ENCODE measurements at regions not wholly inside any gene's neighbourhood (a gene's known extent, or its start where the extent isn't known, plus 50 kb on each side); places are given as distances from the start of the nearest gene placed in this dataset.

- no peak overlapping the region for H2BK5ac ChIP-seq (ENCODE audit: insufficient read length, low read length)
- H4K5ac ChIP-seq (ENCODE audit: insufficient read length, low read depth, low read length): no peak overlapping the region
- H4K20me1 ChIP-seq (ENCODE audit: control insufficient read depth, insufficient read depth, insufficient read length): no peaks in the 10 kb centered on the region
- no peak overlapping the region for H3K23ac ChIP-seq (ENCODE audit: insufficient read length, low read depth, low read length)
- H3K23me2 ChIP-seq (ENCODE audit: insufficient read length, low read depth, low read length, poor library complexity, severe bottlenecking): no peaks in the 10 kb centered on the region
- H3T11ph ChIP-seq (ENCODE audit: low read length): no peak overlapping the region
- no peak overlapping the region for H2BK20ac ChIP-seq (ENCODE audit: low read depth, low read length, poor library complexity, severe bottlenecking)
- H2BK12ac ChIP-seq (ENCODE audit: insufficient read length, low read depth, low read length): no peak overlapping the region
- no peaks in the 10 kb centered on the region for H3K9me3 ChIP-seq (ENCODE audit: control insufficient read depth, low read depth, low read length)
- H3K79me1 ChIP-seq (ENCODE audit: insufficient read depth, low read depth, low read length, poor library complexity, severe bottlenecking): no peaks in the 10 kb centered on the region
- no peak overlapping the region for H3K9ac ChIP-seq (ENCODE audit: extremely low read depth, insufficient read length, low read length)
- H3K27me3 Mint-ChIP-seq (ENCODE audit: low read depth): no peaks in the 10 kb centered on the region
- H3K9me3 Mint-ChIP-seq: no peaks in the 10 kb centered on the region
- H3K4ac ChIP-seq (ENCODE audit: low read depth, low read length): no peak overlapping the region
- no peak overlapping the region for H2BK15ac ChIP-seq (ENCODE audit: low read depth, low read length)
- no peaks in the 10 kb centered on the region for H3K79me2 ChIP-seq (ENCODE audit: insufficient read depth, low read length)
- no peak overlapping the region for H3K4me2 ChIP-seq (ENCODE audit: insufficient read depth, insufficient read length, low read length)
- H3K4me3 Mint-ChIP-seq: no peak overlapping the region
- no peak overlapping the region for H3K56ac ChIP-seq (ENCODE audit: insufficient read length, low read depth, low read length)
- DNase-seq: no peak
- no peak for TF ChIP-seq CTCF (conservative IDR thresholded peaks at IDR 0.05)
- H3K36me3 Mint-ChIP-seq (ENCODE audit: insufficient read depth in 1 of 3, low read depth in 3 of 3): no peaks in the 10 kb centered on the region
- no CpG with 5 or more reads among the region's 11 CpGs for WGBS (ENCODE audit: extremely low coverage, insufficient read length, low lambda C conversion rate)
- H3K4me1 ChIP-seq (ENCODE audit: insufficient read depth, low read length): no peaks in the 10 kb centered on the region
- no peak overlapping the region for H4K91ac ChIP-seq (ENCODE audit: insufficient read length, low read depth, low read length)
- H4K8ac ChIP-seq (replicated peaks; ENCODE audit: insufficient read length, low read depth, low read length): no peak overlapping the region
- no peak overlapping the region for H2BK120ac ChIP-seq (ENCODE audit: low read depth, low read length, poor library complexity, severe bottlenecking)
- H3K27ac Mint-ChIP-seq: no peak overlapping the region
- H3K27ac ChIP-seq (ENCODE audit: insufficient read length, low read depth, low read length): no peak overlapping the region
- no peaks in the 10 kb centered on the region for H3K27me3 ChIP-seq (ENCODE audit: insufficient read depth, low read length)
- no peak overlapping the region for H3K18ac ChIP-seq (ENCODE audit: insufficient read length, low read depth, low read length)
- no peak overlapping the region for H2AFZ ChIP-seq (ENCODE audit: low read length)
- no peak overlapping the region for H3K14ac ChIP-seq (ENCODE audit: insufficient read depth, low read length)
- H3K4me1 Mint-ChIP-seq: no peaks in the 10 kb centered on the region
- no peak overlapping the region for H2AK5ac ChIP-seq (ENCODE audit: insufficient read length, low read length)
Measured at GRCh38 chr6:166722785-166723184, 95.7 kb upstream of the RPS6KA2 start.

All from H9 (cell line).